GM21825 (cell line): ENCODE measurements at regions not wholly inside any gene's neighbourhood (a gene's known extent, or its start where the extent isn't known, plus 50 kb on each side); places are given as distances from the start of the nearest gene placed in this dataset.

Source experiments
- ATAC-seq: cut with Tn5 transposase; IDR thresholded peaks from one replicate; pipeline ENCODE4 v1.9.1; 2021; ENCODE audit warnings: mild to moderate bottlenecking, moderate library complexity; ENCODE audit not compliant: unreplicated experiment

- no peak for ATAC-seq
These were observed 79.9 kb upstream of the DRD2 start for GRCh38 chr11:113555071-113555619.

DNA sequence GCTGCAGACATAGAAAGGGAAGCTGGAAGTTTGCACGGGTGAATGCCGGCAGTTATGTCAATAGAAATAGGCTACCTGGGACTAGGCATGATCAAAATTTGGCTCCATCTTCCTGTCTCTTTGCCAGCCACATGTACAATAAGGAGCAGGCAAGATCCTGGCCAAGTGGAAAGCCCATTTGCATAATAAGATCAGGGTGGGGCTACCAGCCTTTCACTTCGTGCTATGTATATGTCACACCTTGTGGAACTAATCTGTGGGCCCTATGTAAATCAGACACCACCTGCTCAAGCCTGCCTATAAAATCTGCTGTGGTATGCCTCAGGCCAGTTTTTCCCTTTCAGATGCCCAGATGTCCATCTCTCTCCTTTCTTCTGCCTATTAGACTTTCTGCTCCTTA is 79.3 kb upstream of the DRD2 start:
- ATAC-seq = no peak

DNA sequence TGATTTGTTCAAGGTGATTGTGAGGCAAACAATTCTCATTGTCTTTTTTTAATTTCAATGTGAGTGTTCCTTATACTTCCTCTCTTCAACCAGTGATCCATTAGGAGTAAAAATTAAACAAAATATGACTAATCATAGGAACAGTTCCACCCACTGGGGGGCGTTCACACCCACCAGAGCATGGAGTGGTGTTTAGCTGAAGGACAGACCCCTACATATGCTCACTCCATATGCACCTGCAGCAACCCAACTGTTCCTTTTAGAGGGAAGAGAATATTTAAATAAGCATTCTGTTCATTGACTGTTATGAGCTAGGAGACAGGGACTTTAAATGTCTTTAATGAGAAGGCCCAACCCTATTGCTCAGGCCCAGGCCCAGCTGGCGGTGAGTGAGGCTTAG is 78.7 kb upstream of the DRD2 start:
- ATAC-seq = no peak

GRCh38 chr11:113553235-113553634 is 78.0 kb upstream of the DRD2 start:
- no peak for ATAC-seq

DNA sequence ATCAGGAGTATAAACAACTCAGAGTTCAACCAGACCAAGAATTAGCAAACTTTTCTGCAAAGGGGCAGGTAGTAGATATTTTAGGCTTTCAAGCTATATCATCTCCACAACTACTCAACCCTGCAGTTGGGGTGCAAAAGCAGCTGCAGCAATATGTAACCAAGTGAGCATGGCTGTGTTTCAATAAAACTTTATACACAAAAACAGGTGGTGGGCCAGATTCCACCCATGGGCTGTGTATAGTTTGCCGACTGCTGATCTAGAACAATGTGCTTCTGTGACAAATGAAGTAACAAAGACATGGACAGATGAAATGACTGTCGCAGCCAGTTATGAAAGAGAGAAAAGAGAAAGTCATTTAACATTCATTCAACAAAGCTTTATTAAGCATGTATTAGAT is 77.1 kb upstream of the DRD2 start:
- ATAC-seq = no peak

- no peak for ATAC-seq
These were observed 76.4 kb upstream of the DRD2 start for GRCh38 chr11:113551645-113552044.

DNA sequence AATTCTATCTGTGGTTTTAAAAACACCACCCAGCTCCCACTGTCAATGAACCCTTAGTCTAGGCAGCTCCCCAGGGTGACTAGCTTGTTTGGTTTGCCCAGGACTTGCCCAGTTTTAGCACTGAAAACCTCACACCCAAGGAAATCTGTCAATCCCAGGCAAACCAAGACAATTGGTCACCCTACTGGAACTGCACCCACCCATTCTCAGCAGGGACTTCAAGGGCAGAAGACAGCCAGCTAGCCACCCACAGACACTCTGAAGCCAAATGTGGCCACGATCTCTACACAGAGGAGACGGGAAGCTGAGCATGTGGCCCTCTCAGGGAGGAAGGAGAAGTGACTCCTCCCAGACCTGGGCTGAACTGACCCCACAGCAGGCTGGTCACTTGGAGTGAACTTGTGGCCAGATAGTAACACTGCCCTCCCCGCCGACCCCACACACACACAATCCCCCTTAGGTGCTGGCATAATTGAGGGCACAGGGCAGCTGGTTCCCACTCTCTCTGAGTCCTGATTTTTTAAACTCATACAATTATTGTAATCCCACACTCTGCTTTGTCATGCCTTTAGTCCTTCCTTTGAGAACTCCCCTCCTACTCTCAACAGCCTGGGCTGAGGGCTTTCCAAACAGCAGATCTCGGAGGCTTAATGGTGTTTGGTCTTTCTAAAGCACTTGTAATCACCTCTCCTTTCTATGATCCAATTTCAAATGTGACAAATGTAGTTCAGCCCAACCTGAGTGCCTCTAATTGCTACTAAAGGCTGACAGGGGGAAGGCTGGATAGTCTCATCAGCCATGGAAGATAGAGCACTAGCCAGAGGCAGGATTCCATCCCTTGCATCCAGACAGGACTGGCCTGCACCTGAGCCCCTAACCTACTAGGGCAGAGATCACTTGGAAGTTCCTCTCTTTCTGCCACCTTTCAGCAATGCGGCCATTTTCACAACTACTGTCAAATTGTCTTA is 74.7 kb upstream of the DRD2 start:
- no peak for ATAC-seq

DNA sequence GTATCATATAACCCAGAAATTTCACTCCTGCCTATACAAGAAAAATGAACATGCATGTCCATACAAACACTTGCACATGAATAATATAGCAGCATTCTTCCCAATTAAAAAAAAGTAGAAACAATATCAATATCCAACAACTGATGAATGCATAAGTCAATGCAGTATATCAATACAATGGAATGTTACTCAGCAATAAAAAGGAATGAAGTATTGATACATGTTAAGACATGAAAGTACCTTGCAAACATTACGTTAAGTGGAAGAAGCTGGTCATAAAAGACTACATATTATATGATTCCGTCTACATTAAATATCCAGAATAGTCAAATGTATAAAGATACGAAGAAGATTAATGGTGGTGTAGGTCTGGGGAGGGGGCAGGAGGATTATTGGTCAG is 73.9 kb upstream of the DRD2 start:
- ATAC-seq = no peak

DNA sequence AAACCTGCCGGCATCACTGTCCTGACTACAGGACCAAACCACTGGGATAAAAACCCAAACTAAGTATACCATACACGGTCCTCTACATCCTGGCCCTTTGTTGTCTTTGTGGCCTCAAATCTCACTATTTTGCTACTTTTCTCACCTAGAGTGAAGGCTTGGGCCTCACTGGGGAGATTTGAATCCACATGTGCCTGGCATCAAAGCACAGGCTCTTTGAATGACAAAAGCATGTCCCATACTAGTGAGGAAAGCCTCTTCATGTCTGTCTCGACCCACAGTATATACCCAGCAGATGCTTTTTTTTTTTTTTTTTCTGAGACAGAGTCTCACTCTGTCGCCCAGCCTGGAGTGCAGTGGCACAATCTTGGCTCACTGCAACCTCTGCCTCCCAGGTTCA is 72.5 kb upstream of the DRD2 start:
- no peak for ATAC-seq

- no peak for ATAC-seq
These were observed 71.7 kb upstream of the DRD2 start for GRCh38 chr11:113546757-113547507.

DNA sequence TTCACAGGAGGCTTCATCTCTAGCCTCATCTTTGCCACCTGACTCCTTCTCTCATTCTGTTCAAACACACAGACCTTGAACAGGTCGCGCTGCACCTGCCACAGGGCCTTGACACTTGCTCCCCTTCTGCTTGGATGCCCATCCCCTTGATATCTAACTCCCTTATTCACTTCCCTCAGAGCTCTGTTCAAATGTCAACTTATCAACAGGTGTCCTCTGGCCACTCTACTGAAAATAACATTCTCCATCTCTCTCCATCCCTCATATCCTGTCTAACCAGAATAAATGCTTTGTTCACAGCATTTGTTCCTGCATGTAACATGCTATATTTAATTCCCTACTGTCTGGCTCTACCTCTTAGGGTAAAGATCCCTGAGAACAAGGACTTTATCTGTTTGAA is 67.2 kb upstream of the DRD2 start:
- ATAC-seq = no peak

- no peak for ATAC-seq
These were observed 65.5 kb upstream of the DRD2 start for GRCh38 chr11:113540416-113541330.

- no peak for ATAC-seq
These were observed 63.5 kb upstream of the DRD2 start for GRCh38 chr11:113538451-113539412.

DNA sequence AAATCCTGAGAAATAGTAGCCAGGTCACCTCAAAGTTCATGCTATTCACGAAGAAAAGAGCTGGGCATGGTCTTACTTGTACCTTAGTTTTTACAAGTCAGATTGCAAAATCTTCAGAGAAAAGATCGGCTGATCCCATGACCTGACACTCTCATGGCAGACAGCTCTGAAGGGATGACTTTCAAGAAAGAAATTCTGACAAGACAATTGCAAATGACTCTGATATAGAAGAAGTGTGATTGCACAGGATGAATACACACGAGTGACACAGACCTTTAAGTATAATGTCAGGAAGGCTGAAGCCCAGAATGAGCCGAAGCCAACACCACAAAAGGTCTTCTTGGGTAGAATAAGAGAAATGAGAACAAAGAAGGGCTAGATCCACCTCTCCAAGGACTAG is 59.4 kb upstream of the DRD2 start:
- no peak for ATAC-seq

DNA sequence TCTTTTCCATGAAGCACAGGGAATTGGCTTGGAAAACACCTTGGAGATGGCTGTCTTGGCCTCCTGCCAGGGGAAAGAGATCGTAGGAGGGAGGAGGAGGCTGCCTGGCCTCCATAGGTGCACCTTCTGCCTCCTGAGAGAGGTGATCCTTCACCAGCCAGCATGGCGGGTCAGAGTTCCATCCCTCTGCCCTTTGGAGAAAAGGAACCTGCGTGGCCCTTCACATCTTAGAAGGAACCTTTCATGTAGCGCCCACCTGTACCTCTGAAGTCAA is 58.2 kb upstream of the DRD2 start:
- ATAC-seq = no peak

GRCh38 chr11:113532697-113533424 is 57.7 kb upstream of the DRD2 start:
- peak; percentile 58 for ATAC-seq

- ATAC-seq = no peak
These were observed 56.6 kb upstream of the DRD2 start for GRCh38 chr11:113531575-113532451.

DNA sequence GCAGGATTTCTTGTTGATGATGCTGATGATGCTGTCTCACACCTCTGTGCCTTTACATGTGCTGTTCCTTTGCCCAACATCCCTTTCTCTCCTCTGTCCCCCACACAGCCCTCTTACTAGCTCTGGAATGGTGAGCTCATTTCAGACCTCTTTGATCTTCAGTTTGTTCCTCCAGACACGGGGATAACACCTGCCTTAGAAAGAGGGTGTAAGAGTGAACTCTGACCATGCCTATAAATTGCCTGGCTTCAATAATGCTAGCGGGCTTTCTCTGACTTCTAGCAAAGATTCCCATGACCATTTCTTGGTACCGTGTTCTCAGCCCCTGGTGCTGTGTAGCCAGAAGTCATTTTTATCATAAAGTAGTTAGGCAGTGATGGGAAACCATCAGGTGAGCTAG is 55.9 kb upstream of the DRD2 start:
- no peak for ATAC-seq
